SW480 (cell line): ENCODE measurements at regions not wholly inside any gene's neighbourhood (a gene's known extent, or its start where the extent isn't known, plus 50 kb on each side); places are given as distances from the start of the nearest gene placed in this dataset.
A peak's percentile ranks its signal among the peaks of the same experiment; 100 is the strongest.

Experiments
- DNase-seq: peaks from one replicate; pipeline ENCODE4 v3.0.0-alpha.2; 2016; ENCODE audit warnings: low spot score

GRCh38 chr11:15618583-15619032, 503.9 kb downstream of the INSC start:
- DNase-seq, result no peak

DNA sequence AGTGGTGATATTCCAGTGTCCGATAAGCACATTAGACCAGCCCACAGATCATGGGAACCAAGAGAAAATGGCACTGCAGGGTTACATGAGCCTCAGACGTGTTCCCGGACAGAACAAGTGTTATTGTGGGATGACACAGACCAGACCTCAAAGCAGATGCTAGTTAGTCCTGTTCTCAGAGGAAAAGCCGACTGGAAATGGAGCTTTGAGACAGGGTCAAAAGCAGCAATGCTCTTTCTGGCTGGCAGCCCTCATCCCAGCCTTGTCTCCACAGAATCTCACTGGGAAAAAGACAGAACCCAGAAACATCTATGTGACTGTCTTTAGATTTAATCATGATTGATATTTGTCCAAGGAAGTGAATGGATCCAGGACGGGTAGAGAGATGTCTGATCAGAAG, 506.8 kb downstream of the INSC start:
- no peak for DNase-seq

GRCh38 chr11:15622231-15622890, 507.6 kb downstream of the INSC start:
- no peak for DNase-seq

- DNase-seq, result no peak
These were observed 510.0 kb downstream of the INSC start for GRCh38 chr11:15624701-15625100.

DNA sequence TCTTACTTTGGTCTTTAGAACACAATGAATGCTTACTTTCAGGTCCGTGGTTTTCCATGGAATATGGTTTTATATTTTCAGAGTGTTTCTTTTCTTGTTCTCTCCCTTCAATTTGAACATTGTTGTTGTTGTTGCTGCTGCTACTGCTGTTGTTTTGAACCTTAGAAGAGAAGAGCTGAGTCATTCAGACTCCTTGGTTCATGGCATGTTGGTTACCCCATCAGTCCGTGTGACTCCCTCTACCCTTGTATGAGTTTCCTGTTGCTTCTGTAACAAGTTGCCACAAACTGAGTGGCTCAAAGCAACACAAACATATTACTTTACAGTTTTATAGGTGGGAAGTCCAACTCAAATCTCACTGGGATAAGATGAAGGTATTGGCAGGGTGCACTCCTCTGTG, 511.0 kb downstream of the INSC start:
- no peak for DNase-seq

DNA sequence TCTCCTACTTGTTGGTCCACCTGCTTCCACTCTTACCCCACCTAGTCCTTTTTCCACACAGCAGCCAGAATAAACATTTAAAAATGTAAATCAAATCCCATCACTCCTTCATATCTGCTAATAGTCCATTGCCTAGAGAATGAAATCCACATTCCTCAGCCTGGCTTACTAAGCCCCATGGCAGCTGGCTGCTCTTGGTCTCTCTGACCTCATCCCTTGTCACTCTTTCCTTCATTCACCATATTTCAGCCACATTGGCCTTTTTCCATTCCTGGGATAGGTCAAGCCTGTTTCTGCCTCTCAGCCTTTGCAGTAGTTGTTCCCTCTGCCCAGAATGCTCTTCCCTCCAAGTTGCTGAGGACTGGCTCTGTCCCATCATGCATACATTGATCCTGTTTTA, 512.8 kb downstream of the INSC start:
- DNase-seq, result no peak

DNA sequence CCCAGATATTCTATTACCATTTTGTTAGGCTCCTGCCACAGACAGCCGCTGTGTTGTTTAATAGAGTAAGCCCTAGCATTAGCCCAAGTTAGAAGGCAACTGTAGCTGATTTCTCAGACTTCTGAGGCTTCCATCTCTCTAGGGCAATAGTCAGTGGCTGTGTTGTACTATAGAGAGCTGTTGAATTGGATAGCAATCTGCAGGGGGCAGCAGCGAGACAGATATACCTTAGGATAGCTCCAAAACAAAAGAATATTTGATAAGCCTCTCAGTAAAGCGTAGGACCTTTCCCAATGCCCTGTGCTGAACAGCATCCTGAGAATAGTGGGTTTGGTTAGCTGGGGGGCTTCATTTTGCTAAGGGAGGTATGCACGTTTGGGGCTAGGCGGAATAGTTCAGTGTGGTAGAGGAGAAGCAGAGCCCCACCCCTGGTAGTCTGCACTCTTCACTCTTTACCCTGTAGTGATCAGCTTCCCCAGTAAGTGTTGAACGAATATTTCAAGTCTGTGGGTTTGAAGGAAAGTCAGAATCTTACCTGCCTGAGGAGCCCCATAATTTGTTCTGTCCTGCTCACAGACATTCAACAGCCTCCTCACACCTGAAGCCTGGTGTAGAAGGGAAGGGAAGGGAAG, 515.1 kb downstream of the INSC start:
- DNase-seq, result peak; percentile 22

- DNase-seq, result no peak
These were observed 516.2 kb downstream of the INSC start for GRCh38 chr11:15630896-15631295.

DNA sequence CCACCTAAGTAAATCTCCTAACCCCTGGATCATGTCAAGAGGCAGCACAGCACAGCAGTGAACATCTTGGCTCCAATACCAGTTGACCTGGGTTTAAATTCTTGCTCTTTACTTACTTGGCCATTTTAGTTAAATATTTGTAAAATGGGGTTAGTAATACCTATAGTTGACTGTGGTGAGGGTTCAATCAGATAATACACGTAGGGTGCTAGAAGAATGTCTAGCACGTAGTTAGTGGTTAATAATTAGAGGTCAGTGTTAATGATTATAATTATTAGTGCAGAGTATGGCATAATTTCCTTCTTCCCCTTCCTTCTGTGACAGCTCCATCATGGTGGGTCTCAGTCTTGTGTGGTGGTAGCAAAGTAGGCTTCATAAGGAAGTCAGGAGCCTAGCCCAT, 520.8 kb downstream of the INSC start:
- DNase-seq, result no peak

DNA sequence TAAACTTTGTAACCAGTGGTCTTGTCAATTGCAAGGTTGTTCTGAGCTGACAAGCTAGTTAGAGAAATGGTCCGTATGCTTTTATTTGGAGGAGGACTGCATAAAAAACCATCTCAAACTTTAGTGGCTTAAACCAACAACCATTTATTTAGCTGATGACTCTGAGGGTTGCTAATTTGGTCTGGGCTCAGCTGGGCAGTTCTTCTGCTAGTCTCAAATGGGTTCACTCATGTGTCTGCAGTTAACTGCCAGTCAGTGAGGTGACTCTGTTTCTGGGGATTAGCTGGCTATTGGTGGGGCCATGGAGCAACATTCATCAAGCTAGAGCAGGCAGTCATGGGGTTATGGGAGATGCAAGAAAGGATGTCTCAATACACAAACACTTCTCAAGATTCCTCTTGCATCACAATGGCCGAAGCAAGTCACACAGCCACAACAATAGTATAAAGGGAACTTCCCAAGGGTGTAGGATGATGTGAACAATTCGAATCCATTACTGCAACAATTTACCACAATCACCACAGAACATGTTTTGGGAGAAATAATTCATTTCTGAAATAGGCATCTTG, 521.9 kb downstream of the INSC start:
- no peak for DNase-seq

DNA sequence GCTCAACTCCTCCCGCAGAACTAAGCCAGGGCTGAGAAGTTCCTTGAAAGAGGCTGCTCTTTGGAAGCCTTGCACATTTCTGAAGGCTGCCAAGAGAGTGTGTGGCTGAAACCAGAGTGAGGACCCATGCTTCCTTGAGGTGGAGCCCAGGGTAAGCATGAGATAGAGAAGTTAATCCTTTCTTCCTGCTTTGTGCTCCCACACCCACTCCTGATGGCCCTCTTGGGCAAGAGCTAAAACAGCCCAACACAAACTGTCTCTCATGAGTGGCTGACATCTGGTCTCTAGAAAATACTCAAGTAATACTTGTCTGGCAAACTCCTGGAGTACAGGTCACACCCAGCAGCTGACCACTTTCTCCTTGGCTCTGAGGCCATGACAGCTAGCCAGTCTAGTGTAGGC, 523.7 kb downstream of the INSC start:
- no peak for DNase-seq

DNA sequence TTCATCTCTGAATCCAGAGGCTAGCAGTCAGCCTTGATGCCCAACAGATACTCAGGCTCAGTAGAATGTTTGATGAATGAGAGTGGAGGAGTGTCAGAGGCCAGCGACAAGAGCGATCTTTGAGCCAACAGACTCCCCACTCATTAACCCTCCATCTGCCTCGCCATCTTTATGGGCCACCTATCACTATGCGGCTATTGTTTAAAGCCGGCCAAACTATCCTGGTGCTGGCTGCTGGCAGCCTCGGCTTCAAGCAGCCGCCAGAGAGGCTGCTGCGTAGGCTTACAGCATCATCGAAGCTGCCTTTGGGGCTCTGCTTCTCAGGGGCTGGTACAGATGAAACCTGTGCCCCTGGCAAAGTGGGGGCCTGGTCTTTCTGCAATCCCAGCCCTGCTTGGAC, 525.6 kb downstream of the INSC start:
- DNase-seq, result no peak

DNA sequence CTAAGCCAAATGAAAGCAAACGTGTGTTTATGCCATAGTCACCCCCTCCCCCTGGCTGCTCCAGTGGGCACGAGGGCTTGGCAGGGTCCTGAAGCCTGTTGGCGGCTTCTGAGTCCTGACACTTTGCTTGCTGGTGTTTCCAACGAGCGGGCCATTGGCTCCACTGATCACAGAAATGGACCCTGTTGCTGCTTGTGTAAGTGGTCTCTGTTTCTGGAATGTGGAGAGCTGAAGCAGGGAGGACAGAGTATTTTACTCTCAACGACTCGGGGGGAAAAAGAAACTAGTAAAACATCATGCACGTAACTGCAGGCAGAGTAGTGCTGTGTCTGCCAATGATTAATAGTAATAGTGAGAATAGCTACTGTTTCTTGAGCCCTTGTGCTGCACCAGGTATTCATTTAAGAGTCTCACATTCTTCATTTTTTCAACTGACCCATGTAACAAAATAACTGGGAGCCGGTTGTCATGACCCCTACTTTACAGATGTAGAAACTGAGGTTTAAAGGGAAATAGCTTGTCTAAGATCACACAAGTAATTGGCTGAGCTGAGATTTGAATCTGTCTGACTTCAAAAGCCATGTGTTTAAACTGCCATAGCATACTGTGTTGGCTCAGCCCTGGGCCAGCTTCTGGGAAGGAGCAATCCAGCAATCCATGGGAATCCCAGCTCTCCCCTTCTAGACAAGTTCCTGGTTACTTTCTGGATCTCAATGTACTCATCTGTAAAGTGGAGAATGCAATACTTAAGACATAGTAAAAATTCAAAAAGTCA, 526.7 kb downstream of the INSC start:
- DNase-seq, result no peak

DNA sequence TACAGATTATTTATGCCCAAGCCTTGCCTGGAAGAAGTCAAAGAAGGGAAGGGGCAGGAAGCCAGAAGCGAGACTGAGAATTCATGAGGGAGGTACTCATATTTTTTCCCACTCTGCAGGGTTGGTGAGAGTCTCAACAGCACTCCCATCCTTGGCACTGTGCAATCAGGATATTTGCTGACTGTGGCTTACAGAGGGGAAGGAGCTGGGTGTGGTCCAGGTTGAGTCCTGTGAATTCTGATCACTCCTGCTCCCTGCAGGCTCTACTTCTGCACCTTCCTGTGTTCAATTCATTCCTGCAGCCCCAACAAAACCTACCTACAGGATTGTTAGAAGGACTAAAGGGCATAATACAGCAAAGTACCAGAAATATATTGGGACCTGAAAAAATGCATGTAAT, 530.5 kb downstream of the INSC start:
- no peak for DNase-seq

GRCh38 chr11:15649371-15650104, 534.8 kb downstream of the INSC start:
- DNase-seq, result no peak

DNA sequence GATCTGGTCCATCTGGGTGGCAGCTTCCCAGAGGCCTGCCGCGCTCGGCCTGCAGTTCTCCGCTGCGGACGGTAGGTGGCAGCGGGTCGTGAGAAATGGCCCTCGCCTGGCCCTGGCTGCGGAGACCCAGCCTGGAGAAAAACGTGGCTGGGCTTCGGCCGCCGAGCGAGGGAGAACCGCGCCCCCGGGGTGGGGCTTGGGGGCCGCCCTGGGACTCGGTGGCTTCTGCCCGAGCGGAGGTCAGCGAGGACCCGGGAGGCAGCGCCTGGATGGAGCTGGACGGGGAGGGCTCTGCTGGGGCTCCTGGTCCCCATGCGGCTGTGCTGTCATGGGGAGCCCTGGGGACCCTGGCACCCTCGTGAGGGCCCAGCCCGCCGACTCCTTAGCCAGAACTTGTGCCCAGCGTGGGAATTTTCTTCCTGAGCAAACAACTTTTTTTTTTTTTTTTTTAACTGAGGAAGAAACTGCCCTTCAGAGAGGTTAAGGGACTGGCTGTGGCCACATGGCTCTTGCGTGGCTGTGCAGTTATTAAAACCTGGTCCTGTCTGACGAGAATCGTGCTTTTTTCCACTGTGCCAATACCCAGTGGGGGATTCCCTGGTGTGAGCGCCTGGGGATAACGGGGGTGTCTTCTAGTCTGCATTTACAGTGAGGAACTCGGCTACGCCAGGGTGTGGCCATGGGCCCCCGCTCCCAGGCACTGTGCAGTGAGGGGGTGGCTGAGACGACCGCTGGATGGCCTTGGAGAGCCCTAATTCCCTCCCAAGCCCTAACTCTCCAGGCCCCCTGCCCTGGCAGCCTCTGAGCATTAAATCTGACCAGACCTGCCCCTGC, 535.6 kb downstream of the INSC start:
- DNase-seq, result peak; percentile 91

GRCh38 chr11:15651033-15651432, 536.3 kb downstream of the INSC start:
- no peak for DNase-seq

DNA sequence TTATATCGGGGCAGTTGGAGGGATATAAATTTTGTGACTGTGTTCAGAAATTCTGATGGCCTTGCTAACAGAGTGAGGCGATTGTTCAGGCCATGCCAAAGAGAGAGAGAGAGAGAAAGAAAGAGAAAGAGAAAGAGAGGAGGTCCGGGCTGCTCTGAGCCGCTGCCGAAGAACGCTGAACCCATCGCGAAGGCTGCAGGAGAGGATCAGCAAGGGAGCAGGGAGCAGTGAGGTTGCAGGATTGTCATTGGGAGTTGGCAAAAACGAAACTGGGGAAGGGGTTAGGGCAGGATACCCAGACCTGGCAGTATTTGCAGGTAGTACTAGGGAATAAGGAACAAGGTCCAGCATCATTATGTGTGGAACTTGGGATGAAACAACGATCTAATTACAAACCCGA, 537.1 kb downstream of the INSC start:
- DNase-seq, result no peak

DNA sequence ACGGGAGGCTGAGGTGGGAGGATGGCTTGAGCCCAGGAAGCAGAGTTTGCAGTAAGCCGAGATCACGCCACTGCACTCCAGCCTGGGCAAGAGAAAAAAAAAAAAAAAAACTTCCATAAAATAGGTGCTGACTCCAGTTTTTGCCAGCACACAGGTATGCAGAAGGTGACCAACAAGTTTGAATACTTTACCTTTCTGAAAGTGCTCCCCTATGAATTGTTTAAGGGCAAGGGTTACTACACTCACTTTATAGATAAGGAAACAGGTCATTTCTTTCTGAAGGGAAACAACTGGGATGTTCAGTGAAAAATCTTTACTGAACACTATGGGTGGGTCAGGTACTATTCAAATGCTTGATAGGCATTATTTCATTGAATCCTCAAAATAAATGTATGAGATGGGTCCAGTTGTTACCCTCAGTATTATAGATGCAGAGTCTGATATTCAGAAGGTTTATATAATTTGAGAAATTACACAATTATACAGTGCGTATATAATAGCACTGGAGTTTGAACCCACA, 538.5 kb downstream of the INSC start:
- no peak for DNase-seq

GRCh38 chr11:15654451-15654850, 539.7 kb downstream of the INSC start:
- DNase-seq, result peak; percentile 86

GRCh38 chr11:15655552-15655951, 540.8 kb downstream of the INSC start:
- DNase-seq, result peak; percentile 98
